Adrenal gland (tissue), 9 donors: ENCODE measurements at regions not wholly inside any gene's neighbourhood (a gene's known extent, or its start where the extent isn't known, plus 50 kb on each side); places are given as distances from the start of the nearest gene placed in this dataset.

ENCODE experiments used
- DNase-seq, 7 donors: peaks; one replicate each; pipeline ENCODE4 v3.0.0-alpha.2; 2019 to 2020
- H3K27ac ChIP-seq, 5 donors: fragments of 200-600 bp; sonication (generic) in 4 of 5; 1 replicate in 3 of 5; 2 replicates in 2 of 5; pipeline versions ENCODE4 v1.5.1 to v1.8.0; 2016 to 2020; ENCODE audit warnings: mild to moderate bottlenecking in 1 of 5
- H3K27me3 ChIP-seq: fragments of 200-600 bp; 2 replicates; pipeline ENCODE4 v1.8.0; 2021
- H3K36me3 ChIP-seq, 2 donors: fragments of 200-600 bp; replicated peaks in 1 of 2; 1 replicate in 1 of 2; 2 replicates in 1 of 2; pipeline versions ENCODE4 v1.5.1 to v1.8.0; 2018 to 2022
- H3K4me1 ChIP-seq, 2 donors: fragments of 200-600 bp; replicated peaks in 1 of 2; 1 replicate in 1 of 2; 2 replicates in 1 of 2; pipeline versions ENCODE4 v1.5.1 to v1.8.0; 2018 to 2021
- H3K4me3 ChIP-seq, 4 donors: fragments of 200-600 bp; sonication (generic) in 3 of 4; one replicate each; pipeline ENCODE4 v1.5.1; 2016 to 2018
- H3K9me3 ChIP-seq, 3 donors: fragments of 200-600 bp; sonication (generic) in 1 of 3; replicated peaks in 1 of 3; 1 replicate in 2 of 3; 2 replicates in 1 of 3; pipeline versions ENCODE4 v1.5.1 to v1.8.0; 2016 to 2021
- CTCF ChIP-seq, 6 experiments: fragments of 450-650 bp in 4 of 6; fragments of 200-600 bp in 2 of 6; sonication (generic) in 1 of 6; IDR thresholded peaks; 1 replicate in 5 of 6; 2 replicates in 1 of 6; pipeline versions ENCODE4 v1.5.1 to v1.8.0; 2016 to 2021; ENCODE audit warnings: antibody characterized with exemption in 6 of 6, mild to moderate bottlenecking in 2 of 6, moderate library complexity in 1 of 6
- POLR2A ChIP-seq, 2 donors: fragments of 450-650 bp; IDR thresholded peaks; one replicate each; pipeline ENCODE4 v1.6.1; 2017; ENCODE audit warnings: antibody characterized with exemption in 2 of 2, mild to moderate bottlenecking in 2 of 2, moderate library complexity in 1 of 2
- WGBS, 4 donors: extraction: QIAGEN DNeasy Blood & Tissue Kit in 2 of 4; methylation state at CpG; one replicate each; pipeline versions ENCODE4 v1.1.5 to v1.1.7; 2013 to 2017; 5-methylcytosine and 5-hydroxymethylcytosine counted together
- intact Hi-C, 2 donors: fragments of 100-400 bp; cut with DNase I; formaldehyde crosslinking; loops; one replicate each; pipeline versions ENCODE4 v1.14.1 to v1.15.0; 2022 to 2023
- donor health status: healthy with polysubstance abuse.
- donor health status: Bipolar disorder and iron deficiency.
- donor health status: DM: yes; HTN: yes; CAD: no.
- donor health status: DM: no; HTN: no; CAD: no.
- donor health status: DM: no; HTN: no; CAD: no.

- WGBS, 4 donors: 85 to 96% (median 94%) methylated on average over 2 of the region's 2 CpGs
- intact Hi-C loops: no loop called here
- H3K9me3 ChIP-seq: no peaks in the 10 kb centered on the region
- no peaks in the 10 kb centered on the region for H3K4me1 ChIP-seq
- H3K27me3 ChIP-seq: no peaks in the 10 kb centered on the region
- H3K4me3 ChIP-seq: no peak overlapping the region
- H3K36me3 ChIP-seq: no peaks in the 10 kb centered on the region
- no peak for DNase-seq
- H3K27ac ChIP-seq: no peak overlapping the region
- TF ChIP-seq CTCF (IDR thresholded peaks at IDR 0.05) (no peak), POLR2A (IDR thresholded peaks at IDR 0.05) (no peak)
Observed at GRCh38 chr2:106041150-106041549, 153.0 kb downstream of the UXS1 start.

- TF ChIP-seq CTCF (IDR thresholded peaks at IDR 0.05) (no peak), POLR2A (IDR thresholded peaks at IDR 0.05) (no peak)
- 91 to 95% (median 93%) methylated on average over 2 to 4 of the region's 4 CpGs for WGBS, 4 donors
- Histone ChIP-seq H3K9me3 (no peaks in the 10 kb centered on the region), H3K4me1 (no peaks in the 10 kb centered on the region), H3K36me3 (no peaks in the 10 kb centered on the region), H3K27me3 (no peaks in the 10 kb centered on the region), H3K27ac (no peak overlapping the region), H3K4me3 (no peak overlapping the region)
- DNase-seq: no peak
- intact Hi-C loops: no loop called here
Observed at GRCh38 chr2:106039634-106040315, 154.3 kb downstream of the UXS1 start.

- DNase-seq: no peak
- Histone ChIP-seq H3K27me3 (no peaks in the 10 kb centered on the region), H3K9me3 (no peaks in the 10 kb centered on the region), H3K36me3 (no peaks in the 10 kb centered on the region), H3K4me3 (no peak overlapping the region), H3K27ac (no peak overlapping the region), H3K4me1 (no peaks in the 10 kb centered on the region)
- intact Hi-C loops: no loop called here
- TF ChIP-seq POLR2A (IDR thresholded peaks at IDR 0.05): no peak
- no peak for TF ChIP-seq CTCF (IDR thresholded peaks at IDR 0.05)
- 59 to 67% (median 62%) methylated on average over 12 of the region's 12 CpGs for WGBS, 4 donors
Observed at GRCh38 chr2:106038601-106039375, 155.3 kb downstream of the UXS1 start.

GRCh38 chr2:106037932-106038331 lies 156.2 kb downstream of the UXS1 start:
- intact Hi-C loops: no loop called here
- no peak for DNase-seq
- H3K9me3 ChIP-seq: no peaks in the 10 kb centered on the region
- no peaks in the 10 kb centered on the region for H3K36me3 ChIP-seq
- WGBS, 4 donors: 76 to 87% (median 80%) methylated on average over 6 of the region's 6 CpGs
- TF ChIP-seq CTCF (IDR thresholded peaks at IDR 0.05) (no peak), POLR2A (IDR thresholded peaks at IDR 0.05) (no peak)
- no peak overlapping the region for H3K4me3 ChIP-seq
- H3K27me3 ChIP-seq: no peaks in the 10 kb centered on the region
- H3K4me1 ChIP-seq: no peaks in the 10 kb centered on the region
- H3K27ac ChIP-seq: no peak overlapping the region
